ENCODE measurements at regions not wholly inside any gene's neighbourhood (a gene's known extent, or its start where the extent isn't known, plus 50 kb on each side); places are given as distances from the start of the nearest gene placed in this dataset.

GRCh38 chr20:56845546-56846086 is 216.5 kb downstream of the TFAP2C start:
- no peak for TF ChIP-seq CTCF (IDR thresholded peaks at IDR 0.05)
- TF ChIP-seq POLR2A (IDR thresholded peaks at IDR 0.05) = no peak
